ENCODE measurements at regions not wholly inside any gene's neighbourhood (a gene's known extent, or its start where the extent isn't known, plus 50 kb on each side); places are given as distances from the start of the nearest gene placed in this dataset.

DNA sequence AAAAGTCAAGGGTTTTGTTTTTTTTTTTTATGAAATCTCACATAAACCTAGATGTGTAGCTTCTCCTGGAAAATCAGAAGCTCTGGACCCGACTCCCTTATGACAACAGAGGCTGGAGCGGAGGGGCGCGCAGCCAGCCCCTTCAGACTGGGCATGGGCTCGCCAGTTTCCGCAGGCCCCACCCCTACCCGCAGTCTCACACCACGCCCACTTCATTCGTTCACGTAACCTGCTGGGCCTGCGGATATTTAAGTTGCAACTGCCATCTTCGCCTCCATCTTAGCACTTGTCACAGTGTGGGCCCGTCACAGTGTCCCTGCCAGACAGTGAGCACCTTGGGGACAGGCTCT, 111.7 kb upstream of the PTPN1 start:
- FAIRE-seq (no peak), DNase-seq (ENCODE audit: low read depth, low spot score) (no peak)
- Histone ChIP-seq H2AFZ (ENCODE audit: low read depth, low read length) (no peak overlapping the region), H3K4me1 (ENCODE audit: control insufficient read depth, extremely low read depth, insufficient read depth, low read length) (peaks cover 3% of the 10 kb centered on the region), H4K20me1 (replicated peaks; ENCODE audit: control insufficient read depth, extremely low read depth, insufficient read depth, low read length) (no peaks in the 10 kb centered on the region), H3K4me2 (ENCODE audit: insufficient read depth, low read length) (no peak overlapping the region), H3K9ac (replicated peaks; ENCODE audit: extremely low read depth, insufficient read depth, low read length) (no peak overlapping the region), H3K9me1 (replicated peaks; ENCODE audit: control insufficient read depth, extremely low read depth, insufficient read depth, low read length) (no peaks in the 10 kb centered on the region), H3K36me3 (ENCODE audit: control insufficient read depth in 2 of 2, extremely low read depth in 1 of 2, insufficient read depth in 2 of 2, low read length in 2 of 2) (no peaks in the 10 kb centered on the region), H3K4me3 (replicated peaks in 1 of 3; ENCODE audit: insufficient read depth in 1 of 3, low read depth in 1 of 3, low read length in 3 of 3) (no peak overlapping the region), H3K9me3 (replicated peaks; ENCODE audit: control insufficient read depth, insufficient read depth, low read length) (no peaks in the 10 kb centered on the region), H3K79me2 (ENCODE audit: control insufficient read depth, insufficient read depth, low read length) (no peaks in the 10 kb centered on the region), H3K27me3 (ENCODE audit: control insufficient read depth in 2 of 2, insufficient read depth in 2 of 2, low read length in 2 of 2) (no peaks in the 10 kb centered on the region), H3K27ac (ENCODE audit: insufficient read depth, low read depth, low read length) (no peak overlapping the region)
- dilution Hi-C loops (cut with MboI; ENCODE audit: extremely low pct_ligation_motif_present, low sequenced_read_pairs): no loop called here
- no TSS peak for BruUV-seq (replicated peaks)
- ChIA-PET CTCF (interaction anchor here (0.9 kb wide), 1 partner anchor 69 kb away, joined by 3 read pairs; no protein-coding TSS in a partner anchor), POLR2A (no interaction called here)
- intact Hi-C loops (cut with micrococcal nuclease): no loop called here
- TF ChIP-seq FOS (IDR thresholded peaks at IDR 0.05; ENCODE audit: borderline replicate concordance, insufficient read depth, low read length) (no peak), EZH2 (IDR thresholded peaks at IDR 0.05; ENCODE audit: borderline replicate concordance, low read depth, low read length, severe bottlenecking) (no peak), POLR2AphosphoS5 (IDR thresholded peaks at IDR 0.05; ENCODE audit: insufficient read depth, low read depth, low read length) (no peak), JUN (IDR thresholded peaks at IDR 0.05; ENCODE audit: borderline replicate concordance, insufficient read depth, insufficient read length, low read depth) (no peak), POLR2A (IDR thresholded peaks at IDR 0.05; ENCODE audit: low read depth, low read length) (no peak)
- TF ChIP-seq, protein P1, sequence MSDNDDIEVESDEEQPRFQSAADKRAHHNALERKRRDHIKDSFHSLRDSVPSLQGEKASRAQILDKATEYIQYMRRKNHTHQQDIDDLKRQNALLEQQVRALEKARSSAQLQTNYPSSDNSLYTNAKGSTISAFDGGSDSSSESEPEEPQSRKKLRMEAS (IDR thresholded peaks at IDR 0.05; ENCODE audit: insufficient read depth, insufficient read length): no peak

DNA sequence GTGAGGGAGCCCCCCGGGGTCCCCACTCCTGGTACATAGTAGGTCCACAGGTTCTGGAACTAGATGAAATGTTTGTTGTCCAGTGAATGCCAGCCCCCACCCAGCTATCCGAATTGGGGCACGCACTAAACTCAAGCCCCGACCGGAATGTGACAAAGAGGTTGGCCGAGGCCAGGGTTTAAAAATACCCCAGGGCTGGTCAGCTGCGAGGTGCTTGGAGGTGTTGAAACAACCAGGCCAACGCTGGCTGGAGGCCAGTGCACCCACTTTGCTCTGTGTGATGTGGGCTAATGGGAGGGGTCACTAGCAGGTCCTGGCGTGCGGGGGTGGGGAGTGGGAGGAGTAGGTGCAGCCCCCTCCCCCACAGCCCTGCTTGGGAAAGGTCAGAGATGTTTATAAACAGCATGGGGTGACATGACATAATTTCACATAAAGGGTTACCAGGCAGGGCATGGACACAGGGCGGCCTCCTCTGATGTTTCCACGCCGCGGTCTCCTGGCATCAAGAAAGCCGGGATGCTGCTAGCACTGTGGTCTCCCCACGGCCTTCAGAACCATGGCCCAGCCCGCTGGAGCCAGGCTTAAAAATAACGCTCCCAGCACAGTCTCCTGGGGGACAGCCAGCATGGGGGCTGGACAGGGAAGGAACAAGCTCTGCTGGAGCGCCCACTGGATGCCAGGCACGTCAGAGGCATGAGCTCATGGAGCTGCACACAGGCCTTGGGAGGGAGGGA, 111.2 kb upstream of the PTPN1 start:
- H3K9me3 ChIP-seq (replicated peaks; ENCODE audit: control insufficient read depth, insufficient read depth, low read length): no peaks in the 10 kb centered on the region
- CTCF ChIA-PET: interaction anchor here (0.9 kb wide), 1 partner anchor 70 kb away, joined by 3 read pairs; no protein-coding TSS in a partner anchor
- DNase-seq (ENCODE audit: low read depth, low spot score) (no peak), FAIRE-seq (no peak)
- dilution Hi-C loops (cut with MboI; ENCODE audit: extremely low pct_ligation_motif_present, low sequenced_read_pairs) (no loop called here), intact Hi-C loops (cut with micrococcal nuclease) (no loop called here)
- no peaks in the 10 kb centered on the region for H3K36me3 ChIP-seq (ENCODE audit: control insufficient read depth in 2 of 2, extremely low read depth in 1 of 2, insufficient read depth in 2 of 2, low read length in 2 of 2)
- H3K79me2 ChIP-seq (ENCODE audit: control insufficient read depth, insufficient read depth, low read length): no peaks in the 10 kb centered on the region
- no peaks in the 10 kb centered on the region for H4K20me1 ChIP-seq (replicated peaks; ENCODE audit: control insufficient read depth, extremely low read depth, insufficient read depth, low read length)
- TF ChIP-seq MYC (IDR thresholded peaks at IDR 0.05; ENCODE audit: low read depth, low read length) (no peak), POLR2A (IDR thresholded peaks at IDR 0.05; ENCODE audit: low read depth, low read length) (no peak), POLR2AphosphoS5 (IDR thresholded peaks at IDR 0.05; ENCODE audit: insufficient read depth, low read depth, low read length) (no peak), EZH2 (IDR thresholded peaks at IDR 0.05; ENCODE audit: borderline replicate concordance, low read depth, low read length, severe bottlenecking) (no peak), FOS (IDR thresholded peaks at IDR 0.05; ENCODE audit: borderline replicate concordance, insufficient read depth, low read length) (no peak), JUN (IDR thresholded peaks at IDR 0.05; ENCODE audit: borderline replicate concordance, insufficient read depth, insufficient read length, low read depth) (no peak), GATA2 (IDR thresholded peaks at IDR 0.05; ENCODE audit: insufficient read depth, insufficient read length, low read depth, low read length) (no peak)
- H3K4me1 ChIP-seq (ENCODE audit: control insufficient read depth, extremely low read depth, insufficient read depth, low read length): peaks cover 3% of the 10 kb centered on the region
- H3K4me3 ChIP-seq (replicated peaks in 1 of 3; ENCODE audit: insufficient read depth in 1 of 3, low read depth in 1 of 3, low read length in 3 of 3): no peak overlapping the region
- no peaks in the 10 kb centered on the region for H3K9me1 ChIP-seq (replicated peaks; ENCODE audit: control insufficient read depth, extremely low read depth, insufficient read depth, low read length)
- no peaks in the 10 kb centered on the region for H3K27me3 ChIP-seq (ENCODE audit: control insufficient read depth in 2 of 2, insufficient read depth in 2 of 2, low read length in 2 of 2)
- BruUV-seq (replicated peaks): no TSS peak
- POLR2A ChIA-PET: no interaction called here
- H3K4me2 ChIP-seq (ENCODE audit: insufficient read depth, low read length): no peak overlapping the region
- H3K9ac ChIP-seq (replicated peaks; ENCODE audit: extremely low read depth, insufficient read depth, low read length): no peak overlapping the region
- no peak overlapping the region for H2AFZ ChIP-seq (ENCODE audit: low read depth, low read length)
- no peak overlapping the region for H3K27ac ChIP-seq (ENCODE audit: insufficient read depth, low read depth, low read length)

Measured in endothelial cell of umbilical vein (primary cell).